Nephron (organoid): ENCODE measurements at regions not wholly inside any gene's neighbourhood (a gene's known extent, or its start where the extent isn't known, plus 50 kb on each side); places are given as distances from the start of the nearest gene placed in this dataset.

Experiments used
- H3K27ac Mint-ChIP-seq, 3 experiments: 2 replicates each; pipeline ENCODE4 v1.8.0; 2020; ENCODE audit warnings: mixed read lengths in 3 of 3, mild to moderate bottlenecking in 2 of 3, moderate library complexity in 1 of 3
- H3K27me3 Mint-ChIP-seq: 2 replicates; pipeline ENCODE4 v1.8.0; 2021; ENCODE audit warnings: low read depth, mild to moderate bottlenecking, moderate library complexity, mixed read lengths
- H3K36me3 Mint-ChIP-seq: 2 replicates; pipeline ENCODE4 v1.8.0; 2020; ENCODE audit warnings: low read depth, mixed read lengths
- H3K4me1 Mint-ChIP-seq: 2 replicates; pipeline ENCODE4 v1.8.0; 2020; ENCODE audit warnings: mixed read lengths
- H3K4me3 Mint-ChIP-seq, 3 experiments: 2 replicates each; pipeline ENCODE4 v1.8.0; 2020; ENCODE audit warnings: mild to moderate bottlenecking in 3 of 3, mixed read lengths in 3 of 3, moderate library complexity in 2 of 3
- H3K9me3 Mint-ChIP-seq: 2 replicates; pipeline ENCODE4 v1.8.0; 2020; ENCODE audit warnings: mixed read lengths
- CTCF ChIP-seq, 3 experiments: fragments of 200-600 bp; sonication (generic); IDR thresholded peaks; one replicate each; pipeline ENCODE4 v1.5.0; 2021; ENCODE audit warnings: antibody characterized with exemption in 3 of 3; ENCODE audit not compliant: unreplicated experiment in 3 of 3

DNA sequence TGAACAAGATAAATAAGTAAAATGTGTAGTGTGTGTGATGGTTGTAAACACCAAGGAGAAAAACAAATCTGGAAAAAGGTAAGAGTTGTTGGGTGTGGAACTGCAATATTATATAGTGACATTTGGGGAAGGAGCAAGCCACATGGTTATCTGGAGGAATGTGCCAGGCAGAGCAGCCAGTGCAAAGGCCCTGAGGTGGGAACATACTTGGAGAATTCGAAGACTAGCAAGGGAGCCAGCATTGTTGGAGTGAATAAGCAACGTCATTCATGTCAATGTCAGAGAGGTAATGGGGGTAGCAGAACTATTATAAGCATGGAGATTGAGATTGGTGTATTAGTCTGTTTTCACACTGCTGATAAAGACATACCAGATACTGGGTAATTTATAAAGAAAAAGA, 241.5 kb upstream of the LHX5 start:
- Mint-ChIP-seq H3K36me3 (no peaks in the 10 kb centered on the region), H3K27me3 (peaks cover 51% of the 10 kb centered on the region), H3K9me3 (peaks cover 2% of the 10 kb centered on the region), H3K4me1 (no peaks in the 10 kb centered on the region), H3K4me3 (no peak overlapping the region), H3K27ac (no peak overlapping the region)
- no peak for TF ChIP-seq CTCF (IDR thresholded peaks at IDR 0.05; ENCODE audit: unreplicated experiment in 3 of 3)

- Mint-ChIP-seq H3K9me3 (peaks cover 2% of the 10 kb centered on the region), H3K4me3 (no peak overlapping the region), H3K36me3 (no peaks in the 10 kb centered on the region), H3K4me1 (no peaks in the 10 kb centered on the region), H3K27me3 (peaks cover 53% of the 10 kb centered on the region), H3K27ac (no peak overlapping the region)
- TF ChIP-seq CTCF (IDR thresholded peaks at IDR 0.05; ENCODE audit: unreplicated experiment in 3 of 3): no peak
These were observed 240.8 kb upstream of the LHX5 start for GRCh38 chr12:113712481-113712880.

DNA sequence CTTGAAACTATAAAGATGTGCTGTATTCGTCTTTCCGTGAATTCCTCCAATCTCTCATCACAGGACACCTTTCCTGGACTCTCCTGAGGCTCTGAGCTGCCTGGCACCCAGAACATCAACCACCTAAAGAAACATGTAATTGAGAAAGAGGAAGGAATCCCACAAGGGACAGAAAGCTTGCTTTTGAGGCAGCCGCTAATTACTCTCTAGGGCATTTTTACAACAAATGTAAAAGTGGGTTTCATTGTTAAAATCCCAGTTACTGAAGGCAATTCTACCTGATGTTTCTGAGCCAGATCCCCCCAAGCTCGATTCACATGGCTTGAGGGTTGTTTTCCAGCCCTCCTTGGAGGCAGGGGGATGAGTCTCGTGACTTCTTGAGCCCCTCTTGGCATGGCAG, 238.5 kb upstream of the LHX5 start:
- no peak for TF ChIP-seq CTCF (IDR thresholded peaks at IDR 0.05; ENCODE audit: unreplicated experiment in 3 of 3)
- peaks cover 2% of the 10 kb centered on the region for H3K9me3 Mint-ChIP-seq

GRCh38 chr12:113709456-113709855, 237.8 kb upstream of the LHX5 start:
- Mint-ChIP-seq H3K4me3 (no peak overlapping the region), H3K27ac (no peak overlapping the region), H3K9me3 (peaks cover 2% of the 10 kb centered on the region), H3K27me3 (peaks cover 66% of the 10 kb centered on the region), H3K4me1 (no peaks in the 10 kb centered on the region), H3K36me3 (no peaks in the 10 kb centered on the region)
- no peak for TF ChIP-seq CTCF (IDR thresholded peaks at IDR 0.05; ENCODE audit: unreplicated experiment in 3 of 3)

More for the DNA sequence above, 238.5 kb upstream of the LHX5 start:
- Mint-ChIP-seq H3K4me3 (no peak overlapping the region), H3K36me3 (no peaks in the 10 kb centered on the region), H3K27ac (no peak overlapping the region), H3K4me1 (no peaks in the 10 kb centered on the region), H3K27me3 (peaks cover 71% of the 10 kb centered on the region)

DNA sequence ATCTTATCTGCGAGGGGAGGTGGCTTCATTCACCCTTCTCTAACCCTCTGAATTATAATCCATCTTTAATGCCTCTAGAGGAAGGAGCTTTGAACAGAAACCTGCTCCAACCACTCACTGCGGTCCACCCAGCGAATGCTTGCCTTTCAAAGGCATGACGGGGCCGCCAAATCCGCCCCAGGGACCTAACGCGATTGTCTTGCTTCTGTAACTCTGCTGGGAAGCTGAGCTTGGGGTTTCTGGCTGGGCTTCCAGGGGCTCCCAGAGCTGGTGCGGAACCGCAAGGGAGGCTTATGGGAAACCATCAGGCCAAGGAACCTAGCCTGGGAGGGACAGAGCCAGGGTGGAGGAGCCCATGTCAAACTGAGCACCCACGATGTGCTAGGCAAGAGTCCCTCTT, 231.2 kb upstream of the LHX5 start:
- Mint-ChIP-seq H3K36me3 (no peaks in the 10 kb centered on the region), H3K27ac (no peak overlapping the region), H3K27me3 (peaks cover 62% of the 10 kb centered on the region), H3K4me3 (no peak overlapping the region), H3K9me3 (no peaks in the 10 kb centered on the region), H3K4me1 (peaks cover 4% of the 10 kb centered on the region)
- TF ChIP-seq CTCF (IDR thresholded peaks at IDR 0.05; ENCODE audit: unreplicated experiment in 3 of 3): no peak

DNA sequence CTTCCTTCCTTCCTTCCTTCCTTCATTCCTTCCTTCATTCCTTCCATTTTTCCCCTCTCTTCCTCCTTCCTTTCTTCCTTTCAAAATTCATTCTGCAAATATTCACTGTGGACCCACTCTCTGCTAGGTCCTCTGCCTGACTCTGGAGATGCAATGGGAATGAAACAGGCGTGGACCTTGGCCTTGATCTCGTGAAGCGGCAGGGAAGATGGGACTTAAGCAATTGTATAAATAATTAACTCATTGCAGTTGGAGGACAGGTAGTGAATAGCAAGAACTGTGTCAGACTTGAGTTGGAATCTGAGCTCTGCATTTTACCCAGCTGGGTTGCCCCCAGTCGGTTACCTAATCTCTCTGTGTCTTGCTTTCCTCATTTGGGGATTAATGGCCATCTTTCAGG, 230.6 kb upstream of the LHX5 start:
- Mint-ChIP-seq H3K4me3 (no peak overlapping the region), H3K27ac (no peak overlapping the region), H3K36me3 (no peaks in the 10 kb centered on the region), H3K27me3 (peaks cover 63% of the 10 kb centered on the region), H3K4me1 (peaks cover 8% of the 10 kb centered on the region), H3K9me3 (no peaks in the 10 kb centered on the region)
- no peak for TF ChIP-seq CTCF (IDR thresholded peaks at IDR 0.05; ENCODE audit: unreplicated experiment in 3 of 3)
